ENCODE measurements at regions not wholly inside any gene's neighbourhood (a gene's known extent, or its start where the extent isn't known, plus 50 kb on each side); places are given as distances from the start of the nearest gene placed in this dataset.

DNA sequence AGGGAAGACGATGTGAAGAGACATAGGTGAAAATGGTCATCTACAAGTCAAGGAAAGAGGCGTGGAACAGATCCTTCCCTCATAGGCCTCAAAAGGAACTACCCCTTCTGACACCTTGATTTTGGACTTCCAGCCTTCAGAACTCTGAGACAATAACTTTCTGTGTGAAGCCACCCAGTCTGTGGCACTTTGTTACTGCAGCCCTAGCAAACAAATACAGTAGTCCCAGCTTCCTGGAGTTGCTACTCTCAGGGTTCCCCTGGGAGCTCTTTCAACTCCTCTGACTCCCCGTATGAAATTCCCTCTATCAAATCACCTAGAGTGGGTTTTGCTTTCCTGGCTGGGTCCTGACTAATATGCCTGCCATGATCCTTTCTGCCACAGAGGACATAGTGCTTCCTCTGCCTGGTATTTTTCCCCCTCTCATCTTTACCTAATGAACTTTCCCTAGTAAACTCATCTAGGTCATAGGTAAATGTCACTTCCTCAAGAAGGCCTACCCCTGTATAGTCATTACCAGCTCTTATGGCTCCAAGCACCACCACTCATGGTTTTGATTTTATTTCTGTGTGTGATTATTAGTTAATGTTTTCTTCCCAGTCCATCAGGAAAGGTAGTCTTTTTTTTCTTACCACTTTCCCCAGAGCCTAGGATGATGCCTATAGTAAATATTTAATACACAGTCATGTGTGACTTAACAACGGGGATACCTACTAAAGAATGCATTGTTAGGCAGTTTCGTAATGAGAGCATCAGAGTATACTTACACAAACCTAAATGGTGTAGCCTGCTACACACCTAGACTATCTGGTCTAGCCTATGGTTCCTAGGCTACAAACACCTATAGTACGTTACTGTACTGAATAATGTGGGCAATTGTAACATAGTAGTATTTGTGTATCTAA, 111.5 kb upstream of the LGALSL start:
- Histone ChIP-seq H3K27me3 (replicated peaks in 1 of 4; ENCODE audit: control extremely low read depth in 1 of 4, control insufficient read depth in 3 of 4, insufficient read depth in 4 of 4, low read length in 3 of 4) (no peaks in the 10 kb centered on the region), H3K79me2 (ENCODE audit: control insufficient read depth, insufficient read depth, low read length) (no peaks in the 10 kb centered on the region), H3K9ac (ENCODE audit: low read length) (no peak overlapping the region), H3K4me3 (ENCODE audit: control extremely low read depth in 1 of 5, extremely low read depth in 1 of 5, insufficient read depth in 1 of 5, low read depth in 2 of 5, low read length in 4 of 5) (no peak overlapping the region), H3K4me1 (ENCODE audit: control insufficient read depth in 2 of 2, insufficient read depth in 2 of 2, low read length in 2 of 2) (no peaks in the 10 kb centered on the region), H3K4me2 (replicated peaks; ENCODE audit: low read depth, low read length, poor library complexity, severe bottlenecking) (no peak overlapping the region), H3K27ac (ENCODE audit: low read length in 2 of 2) (no peak overlapping the region), H4K20me1 (ENCODE audit: control insufficient read depth, insufficient read depth, low read length, poor library complexity, severe bottlenecking) (no peaks in the 10 kb centered on the region), H3K9me3 (ENCODE audit: control extremely low read depth in 1 of 3, control insufficient read depth in 2 of 3, insufficient read depth in 1 of 3, low read length in 2 of 3) (no peaks in the 10 kb centered on the region), H3K36me3 (replicated peaks in 1 of 2; ENCODE audit: control extremely low read depth in 1 of 2, control insufficient read depth in 1 of 2, extremely low read depth in 1 of 2, insufficient read depth in 2 of 2, low read length in 1 of 2) (no peaks in the 10 kb centered on the region), H2AFZ (ENCODE audit: insufficient read depth, low read depth, low read length, poor library complexity, severe bottlenecking) (no peak overlapping the region)
- POLR2A ChIA-PET: no interaction called here
- DNase-seq: no peak
- Mint-ChIP-seq H3K9me3 (ENCODE audit: insufficient read depth) (no peaks in the 10 kb centered on the region), H3K4me1 (peaks cover 2% of the 10 kb centered on the region), H3K4me3 (no peak overlapping the region), H3K27ac (no peak overlapping the region), H3K27me3 (peaks cover 4% of the 10 kb centered on the region)
- CTCF ChIA-PET: interaction anchor here (1.0 to 4.6 kb wide), 3 partner anchors 12 to 293 kb away, joined by 3 to 33 read pairs (median 4); no protein-coding TSS in a partner anchor
- WGBS (ENCODE audit: insufficient coverage): 67% methylated on average over 2 of the region's 6 CpGs
- intact Hi-C loops (cut with micrococcal nuclease): no loop called here
- ATAC-seq (ENCODE audit: low read depth): no peak
- TF ChIP-seq, protein P1, sequence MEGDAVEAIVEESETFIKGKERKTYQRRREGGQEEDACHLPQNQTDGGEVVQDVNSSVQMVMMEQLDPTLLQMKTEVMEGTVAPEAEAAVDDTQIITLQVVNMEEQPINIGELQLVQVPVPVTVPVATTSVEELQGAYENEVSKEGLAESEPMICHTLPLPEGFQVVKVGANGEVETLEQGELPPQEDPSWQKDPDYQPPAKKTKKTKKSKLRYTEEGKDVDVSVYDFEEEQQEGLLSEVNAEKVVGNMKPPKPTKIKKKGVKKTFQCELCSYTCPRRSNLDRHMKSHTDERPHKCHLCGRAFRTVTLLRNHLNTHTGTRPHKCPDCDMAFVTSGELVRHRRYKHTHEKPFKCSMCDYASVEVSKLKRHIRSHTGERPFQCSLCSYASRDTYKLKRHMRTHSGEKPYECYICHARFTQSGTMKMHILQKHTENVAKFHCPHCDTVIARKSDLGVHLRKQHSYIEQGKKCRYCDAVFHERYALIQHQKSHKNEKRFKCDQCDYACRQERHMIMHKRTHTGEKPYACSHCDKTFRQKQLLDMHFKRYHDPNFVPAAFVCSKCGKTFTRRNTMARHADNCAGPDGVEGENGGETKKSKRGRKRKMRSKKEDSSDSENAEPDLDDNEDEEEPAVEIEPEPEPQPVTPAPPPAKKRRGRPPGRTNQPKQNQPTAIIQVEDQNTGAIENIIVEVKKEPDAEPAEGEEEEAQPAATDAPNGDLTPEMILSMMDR (IDR thresholded peaks at IDR 0.05): no peak
- TF ChIP-seq EZH2 (IDR thresholded peaks at IDR 0.05; ENCODE audit: borderline replicate concordance, insufficient read depth, low read depth, low read length, poor library complexity, severe bottlenecking): no peak

DNA sequence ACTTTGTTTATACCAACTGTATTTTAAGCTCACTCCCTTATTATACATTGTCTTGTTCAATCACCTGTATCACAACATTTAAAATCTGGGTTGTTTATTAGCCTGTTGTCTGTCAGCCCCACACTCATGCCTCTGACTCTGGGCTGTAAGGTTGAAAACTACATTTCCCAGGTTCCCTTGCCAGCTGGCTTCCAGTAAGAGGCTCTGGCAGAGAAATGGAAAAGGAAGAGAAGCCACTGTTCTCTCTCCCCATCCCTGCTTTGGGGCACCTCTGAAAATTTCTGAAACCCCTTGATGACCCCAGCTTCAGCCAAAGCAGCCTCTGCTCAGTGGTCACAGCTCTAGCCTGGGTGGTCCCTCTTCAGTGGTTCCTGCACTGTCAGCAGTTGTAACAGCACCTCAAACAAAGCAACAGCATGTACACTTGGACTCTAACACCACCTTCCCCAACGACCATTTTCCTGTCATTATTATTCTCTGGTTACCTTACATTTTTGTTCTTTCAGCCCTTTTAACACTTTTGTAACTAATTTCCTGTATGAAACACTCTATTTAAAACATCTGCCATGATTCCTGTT, 108.9 kb upstream of the LGALSL start:
- H3K4me1 Mint-ChIP-seq: peaks cover 2% of the 10 kb centered on the region
- ChIA-PET POLR2A (no interaction called here), CTCF (interaction anchor here (0.6 to 3.9 kb wide), 2 partner anchors 15 to 483 kb away, joined by 3 to 19 read pairs; no protein-coding TSS in a partner anchor)
- ATAC-seq (ENCODE audit: low read depth): no peak
- 14% methylated on average over 1 of the region's 1 CpG for WGBS (ENCODE audit: insufficient coverage)
- no peaks in the 10 kb centered on the region for H3K9me3 ChIP-seq (ENCODE audit: control extremely low read depth in 1 of 3, control insufficient read depth in 2 of 3, insufficient read depth in 1 of 3, low read length in 2 of 3)
- TF ChIP-seq, protein P1 (IDR thresholded peaks at IDR 0.05): no peak
- no peak for TF ChIP-seq EZH2 (IDR thresholded peaks at IDR 0.05; ENCODE audit: borderline replicate concordance, insufficient read depth, low read depth, low read length, poor library complexity, severe bottlenecking)
- H3K27me3 Mint-ChIP-seq: peaks cover 4% of the 10 kb centered on the region
- DNase-seq: no peak
- no peaks in the 10 kb centered on the region for H3K27me3 ChIP-seq (replicated peaks in 1 of 4; ENCODE audit: control extremely low read depth in 1 of 4, control insufficient read depth in 3 of 4, insufficient read depth in 4 of 4, low read length in 3 of 4)
- H3K4me1 ChIP-seq (ENCODE audit: control insufficient read depth in 2 of 2, insufficient read depth in 2 of 2, low read length in 2 of 2): no peaks in the 10 kb centered on the region
- H3K4me3 Mint-ChIP-seq: no peak overlapping the region
- H2AFZ ChIP-seq (ENCODE audit: insufficient read depth, low read depth, low read length, poor library complexity, severe bottlenecking): no peak overlapping the region
- no peaks in the 10 kb centered on the region for H3K36me3 ChIP-seq (replicated peaks in 1 of 2; ENCODE audit: control extremely low read depth in 1 of 2, control insufficient read depth in 1 of 2, extremely low read depth in 1 of 2, insufficient read depth in 2 of 2, low read length in 1 of 2)
- intact Hi-C loops (cut with micrococcal nuclease): no loop called here
- H3K27ac ChIP-seq (ENCODE audit: low read length in 2 of 2): no peak overlapping the region
- H3K9ac ChIP-seq (ENCODE audit: low read length): no peak overlapping the region
- no peaks in the 10 kb centered on the region for H3K79me2 ChIP-seq (ENCODE audit: control insufficient read depth, insufficient read depth, low read length)
- H3K9me3 Mint-ChIP-seq (ENCODE audit: insufficient read depth): no peaks in the 10 kb centered on the region
- H3K4me3 ChIP-seq (ENCODE audit: control extremely low read depth in 1 of 5, extremely low read depth in 1 of 5, insufficient read depth in 1 of 5, low read depth in 2 of 5, low read length in 4 of 5): no peak overlapping the region
- H3K27ac Mint-ChIP-seq: no peak overlapping the region
- no peaks in the 10 kb centered on the region for H4K20me1 ChIP-seq (ENCODE audit: control insufficient read depth, insufficient read depth, low read length, poor library complexity, severe bottlenecking)
- no peak overlapping the region for H3K4me2 ChIP-seq (replicated peaks; ENCODE audit: low read depth, low read length, poor library complexity, severe bottlenecking)

All from B cell (primary cell).